WTC11 (cell line): ENCODE measurements at regions not wholly inside any gene's neighbourhood (a gene's known extent, or its start where the extent isn't known, plus 50 kb on each side); places are given as distances from the start of the nearest gene placed in this dataset.

ENCODE experiments used
- ATAC-seq: fragments of 200-7000 bp; cut with Tn5 transposase; 2 replicates; pipeline ENCODE4 v1.10.0; 2021; ENCODE audit warnings: mild to moderate bottlenecking, moderate library complexity
- CTCF ChIA-PET: fragments of 300-600 bp; sonication (Branson Sonifier 250); formaldehyde crosslinking; loops from one replicate; lab custom pipeline; 2021; ENCODE audit warnings: antibody characterized with exemption; lab: Charles Lee
- POLR2A ChIA-PET: fragments of 350-600 bp; sonication (Branson Sonifier 250); formaldehyde crosslinking; loops from one replicate; lab custom pipeline; 2021; ENCODE audit warnings: antibody characterized with exemption; lab: Charles Lee
- DNase-seq: peaks from one replicate; pipeline ENCODE4 v3.0.0; 2021; ENCODE audit warnings: low spot score
- H3K27ac Mint-ChIP-seq: 2 replicates; pipeline ENCODE4 v1.8.0; 2021; ENCODE audit warnings: mixed read lengths
- H3K27me3 Mint-ChIP-seq: 2 replicates; pipeline ENCODE4 v1.8.0; 2021; ENCODE audit warnings: low read depth, mild to moderate bottlenecking, moderate library complexity, mixed read lengths
- H3K36me3 Mint-ChIP-seq: 2 replicates; pipeline ENCODE4 v1.8.0; 2021; ENCODE audit warnings: mixed read lengths
- H3K4me1 Mint-ChIP-seq: 2 replicates; pipeline ENCODE4 v1.8.0; 2022; ENCODE audit warnings: mixed read lengths
- H3K4me3 Mint-ChIP-seq: 2 replicates; pipeline ENCODE4 v1.8.0; 2021; ENCODE audit warnings: mild to moderate bottlenecking, moderate library complexity, mixed read lengths
- H3K9me3 Mint-ChIP-seq: 2 replicates; pipeline ENCODE4 v1.8.0; 2021; ENCODE audit warnings: mixed read lengths
- ARID4B ChIP-seq: sonication (generic); formaldehyde crosslinking; IDR thresholded peaks from 2 replicates; pipeline ENCODE4 v1.8.0; 2023; ENCODE audit warnings: missing genetic modification reagents, mild to moderate bottlenecking, borderline replicate concordance
- ATF2 ChIP-seq: sonication (generic); formaldehyde crosslinking; IDR thresholded peaks from 2 replicates; pipeline ENCODE4 v1.8.1; 2022; ENCODE audit warnings: low read depth, missing genetic modification reagents, borderline replicate concordance
- CTCF ChIP-seq: fragments of 200-600 bp; IDR thresholded peaks from 2 replicates; pipeline ENCODE4 v1.8.0; 2022; ENCODE audit warnings: antibody characterized with exemption
- E2F1 ChIP-seq: sonication (generic); formaldehyde crosslinking; IDR thresholded peaks from 2 replicates; pipeline ENCODE4 v1.8.0; 2022; ENCODE audit warnings: mild to moderate bottlenecking, missing genetic modification reagents
- ELF4 ChIP-seq: sonication (generic); formaldehyde crosslinking; IDR thresholded peaks from 2 replicates; pipeline ENCODE4 v1.8.1; 2022; ENCODE audit warnings: low read depth, mild to moderate bottlenecking, moderate library complexity, missing genetic modification reagents
- ERG ChIP-seq: fragments of 250-450 bp; sonication (Bioruptor Pico); IDR thresholded peaks from 2 replicates; pipeline ENCODE4 v1.8.0; 2021; ENCODE audit warnings: mild to moderate bottlenecking
- ESRRA ChIP-seq: sonication (generic); formaldehyde crosslinking; IDR thresholded peaks from 2 replicates; pipeline ENCODE4 v1.8.1; 2022; ENCODE audit warnings: mild to moderate bottlenecking, missing genetic modification reagents, borderline replicate concordance
- FOXK1 ChIP-seq: sonication (generic); formaldehyde crosslinking; IDR thresholded peaks from 2 replicates; pipeline ENCODE4 v1.8.0; 2022; ENCODE audit warnings: mild to moderate bottlenecking, moderate library complexity, missing genetic modification reagents
- FOXP4 ChIP-seq: sonication (generic); formaldehyde crosslinking; IDR thresholded peaks from 2 replicates; pipeline ENCODE4 v1.8.0; 2022; ENCODE audit warnings: mild to moderate bottlenecking, missing genetic modification reagents
- GTF2I ChIP-seq: fragments of 250-450 bp; sonication (Bioruptor Pico); conservative IDR thresholded peaks from 2 replicates; pipeline ENCODE4 v1.4.0; 2021; ENCODE audit warnings: mild to moderate bottlenecking
- KAT7 ChIP-seq: sonication (generic); formaldehyde crosslinking; IDR thresholded peaks from 2 replicates; pipeline ENCODE4 v1.8.1; 2023; ENCODE audit warnings: missing genetic modification reagents, mild to moderate bottlenecking, borderline replicate concordance
- RORB ChIP-seq: fragments of 250-450 bp; sonication (Bioruptor Pico); IDR thresholded peaks from 2 replicates; pipeline ENCODE4 v1.9.0; 2021; ENCODE audit warnings: mild to moderate bottlenecking
- ZBTB43 ChIP-seq: sonication (generic); formaldehyde crosslinking; IDR thresholded peaks from 2 replicates; pipeline ENCODE4 v1.8.1; 2023; ENCODE audit warnings: mild to moderate bottlenecking, missing genetic modification reagents

GRCh38 chr12:115374480-115375185, 690.7 kb upstream of the TBX3 start:
- POLR2A ChIA-PET = no interaction called here
- DNase-seq = no peak
- Mint-ChIP-seq H3K27me3 (peaks cover 11% of the 10 kb centered on the region; the same call in 1 of the 2 replicates), H3K9me3 (peaks cover 5% of the 10 kb centered on the region; the same call in 1 of the 2 replicates), H3K4me3 (no peak overlapping the region), H3K36me3 (no peaks in the 10 kb centered on the region), H3K4me1 (peaks cover 12% of the 10 kb centered on the region), H3K27ac (no peak overlapping the region)
- CTCF ChIA-PET = no interaction called here
- TF ChIP-seq ZBTB43 = no peak
- no peak for TF ChIP-seq E2F1
- no peak for TF ChIP-seq FOXK1
- no peak for TF ChIP-seq ERG
- TF ChIP-seq FOXP4 = no peak
- ATAC-seq = no peak

- POLR2A ChIA-PET = no interaction called here
- DNase-seq = no peak
- H3K4me1 Mint-ChIP-seq = peaks cover 12% of the 10 kb centered on the region
- TF ChIP-seq ELF4 (CRISPR knock-in tag) (no peak), GTF2I (CRISPR knock-in tag) (no peak), ATF2 (no peak), ESRRA (CRISPR knock-in tag) (no peak), RORB (CRISPR knock-in tag) (no peak), ARID4B (CRISPR knock-in tag) (no peak), KAT7 (CRISPR knock-in tag) (no peak), CTCF (no peak)
- H3K4me3 Mint-ChIP-seq = no peak overlapping the region
- peaks cover 22% of the 10 kb centered on the region for H3K9me3 Mint-ChIP-seq
- no peak for ATAC-seq
- peaks cover 3% of the 10 kb centered on the region; the same call in 1 of the 2 replicates for H3K36me3 Mint-ChIP-seq
- CTCF ChIA-PET = no interaction called here
- peaks cover 11% of the 10 kb centered on the region; the same call in 1 of the 2 replicates for H3K27me3 Mint-ChIP-seq
- H3K27ac Mint-ChIP-seq = no peak overlapping the region
Measured at GRCh38 chr12:115371711-115372110, 687.7 kb upstream of the TBX3 start.
